ENCODE measurements at regions not wholly inside any gene's neighbourhood (a gene's known extent, or its start where the extent isn't known, plus 50 kb on each side); places are given as distances from the start of the nearest gene placed in this dataset.
"Not testable (repeated sequence)": the region's sequence is repeated elsewhere in the genome, so short reads cannot be mapped to it uniquely, and the experiment has no call there.

- TF ChIP-seq, protein P1, sequence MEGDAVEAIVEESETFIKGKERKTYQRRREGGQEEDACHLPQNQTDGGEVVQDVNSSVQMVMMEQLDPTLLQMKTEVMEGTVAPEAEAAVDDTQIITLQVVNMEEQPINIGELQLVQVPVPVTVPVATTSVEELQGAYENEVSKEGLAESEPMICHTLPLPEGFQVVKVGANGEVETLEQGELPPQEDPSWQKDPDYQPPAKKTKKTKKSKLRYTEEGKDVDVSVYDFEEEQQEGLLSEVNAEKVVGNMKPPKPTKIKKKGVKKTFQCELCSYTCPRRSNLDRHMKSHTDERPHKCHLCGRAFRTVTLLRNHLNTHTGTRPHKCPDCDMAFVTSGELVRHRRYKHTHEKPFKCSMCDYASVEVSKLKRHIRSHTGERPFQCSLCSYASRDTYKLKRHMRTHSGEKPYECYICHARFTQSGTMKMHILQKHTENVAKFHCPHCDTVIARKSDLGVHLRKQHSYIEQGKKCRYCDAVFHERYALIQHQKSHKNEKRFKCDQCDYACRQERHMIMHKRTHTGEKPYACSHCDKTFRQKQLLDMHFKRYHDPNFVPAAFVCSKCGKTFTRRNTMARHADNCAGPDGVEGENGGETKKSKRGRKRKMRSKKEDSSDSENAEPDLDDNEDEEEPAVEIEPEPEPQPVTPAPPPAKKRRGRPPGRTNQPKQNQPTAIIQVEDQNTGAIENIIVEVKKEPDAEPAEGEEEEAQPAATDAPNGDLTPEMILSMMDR (IDR thresholded peaks at IDR 0.05) = not testable (repeated sequence)
- TF ChIP-seq EP300, POLR2A (IDR thresholded peaks at IDR 0.05): not testable (repeated sequence)
Observed at GRCh38 chr14:36411951-36412350, 91.5 kb upstream of the MBIP start.
